NB4 (cell line): ENCODE measurements at regions not wholly inside any gene's neighbourhood (a gene's known extent, or its start where the extent isn't known, plus 50 kb on each side); places are given as distances from the start of the nearest gene placed in this dataset.

Experiments
- DNase-seq: peaks from one replicate; pipeline ENCODE4 v3.0.0; 2010; ENCODE audit warnings: low read depth
- H3K4me3 ChIP-seq: one replicate; pipeline ENCODE4 v1.5.1; 2011; ENCODE audit warnings: mild to moderate bottlenecking, low read depth, low read length, moderate library complexity
- CTCF ChIP-seq: IDR thresholded peaks from one replicate; pipeline ENCODE4 v1.5.1; 2012; ENCODE audit warnings: low read depth, low read length
- MAX ChIP-seq: IDR thresholded peaks from 2 replicates; pipeline ENCODE4 v1.6.1; 2011; ENCODE audit warnings: low read depth, low read length
- MYC ChIP-seq: IDR thresholded peaks from 2 replicates; pipeline ENCODE4 v1.6.1; 2011; ENCODE audit warnings: low read depth, low read length
- POLR2A ChIP-seq: IDR thresholded peaks from 2 replicates; pipeline ENCODE4 v1.6.1; 2011; ENCODE audit warnings: mild to moderate bottlenecking; ENCODE audit not compliant: insufficient read length; ENCODE audit errors: extremely low read depth

GRCh38 chr7:25622695-25623094 lies 394.4 kb upstream of the NPVF start:
- no peak overlapping the region for H3K4me3 ChIP-seq
- no peak for DNase-seq
- TF ChIP-seq MAX (no peak), MYC (no peak), CTCF (no peak), POLR2A (no peak)

GRCh38 chr7:25624051-25624450 lies 395.8 kb upstream of the NPVF start:
- TF ChIP-seq POLR2A = no peak
- no peak for TF ChIP-seq MAX
- no peak for TF ChIP-seq CTCF
- no peak for TF ChIP-seq MYC
- DNase-seq = no peak
- H3K4me3 ChIP-seq = no peak overlapping the region

GRCh38 chr7:25624833-25625232 lies 396.5 kb upstream of the NPVF start:
- TF ChIP-seq MAX (no peak), MYC (no peak), POLR2A (no peak), CTCF (no peak)
- no peak for DNase-seq
- H3K4me3 ChIP-seq = no peak overlapping the region

- TF ChIP-seq CTCF (no peak), MAX (no peak), POLR2A (no peak), MYC (no peak)
Measured at GRCh38 chr7:25625306-25625992, 397.2 kb upstream of the NPVF start.

GRCh38 chr7:25626451-25627131 lies 398.3 kb upstream of the NPVF start:
- no peak overlapping the region for H3K4me3 ChIP-seq
- no peak for DNase-seq
- TF ChIP-seq CTCF (no peak), MYC (no peak), POLR2A (no peak), MAX (no peak)

More at GRCh38 chr7:25625306-25625992, 397.2 kb upstream of the NPVF start:
- no peak for DNase-seq
- H3K4me3 ChIP-seq = no peak overlapping the region
